ENCODE measurements at regions not wholly inside any gene's neighbourhood (a gene's known extent, or its start where the extent isn't known, plus 50 kb on each side); places are given as distances from the start of the nearest gene placed in this dataset.

GRCh38 chr6:95511404-95511803 is 65.9 kb upstream of the MANEA start:
- Histone ChIP-seq H2AFZ (ENCODE audit: low read length) (no peak overlapping the region), H3K9me2 (ENCODE audit: low read depth, low read length) (no peaks in the 10 kb centered on the region), H3K4me3 (ENCODE audit: low read depth, low read length, poor library complexity, severe bottlenecking) (no peak overlapping the region), H3K4me2 (ENCODE audit: low read length) (no peak overlapping the region), H3K27me3 (ENCODE audit: insufficient read depth, low read length) (no peaks in the 10 kb centered on the region), H4K20me1 (ENCODE audit: insufficient read depth, low read length) (no peaks in the 10 kb centered on the region), H3K27ac (ENCODE audit: low read depth, low read length, poor library complexity, severe bottlenecking) (no peak overlapping the region), H3K4me1 (ENCODE audit: insufficient read depth, low read length, severe bottlenecking) (no peaks in the 10 kb centered on the region), H3K36me3 (ENCODE audit: insufficient read depth, low read length) (no peaks in the 10 kb centered on the region), H3K9me3 (ENCODE audit: low read length) (no peaks in the 10 kb centered on the region), H3F3A (ENCODE audit: insufficient read depth, low read length) (no peaks in the 10 kb centered on the region), H3K9ac (ENCODE audit: low read length) (no peak overlapping the region), H3K79me2 (ENCODE audit: insufficient read depth, low read length) (no peaks in the 10 kb centered on the region)
- no peak for TF ChIP-seq EZH2 (IDR thresholded peaks at IDR 0.05; ENCODE audit: borderline replicate concordance, low read length)
- TF ChIP-seq, protein P1, sequence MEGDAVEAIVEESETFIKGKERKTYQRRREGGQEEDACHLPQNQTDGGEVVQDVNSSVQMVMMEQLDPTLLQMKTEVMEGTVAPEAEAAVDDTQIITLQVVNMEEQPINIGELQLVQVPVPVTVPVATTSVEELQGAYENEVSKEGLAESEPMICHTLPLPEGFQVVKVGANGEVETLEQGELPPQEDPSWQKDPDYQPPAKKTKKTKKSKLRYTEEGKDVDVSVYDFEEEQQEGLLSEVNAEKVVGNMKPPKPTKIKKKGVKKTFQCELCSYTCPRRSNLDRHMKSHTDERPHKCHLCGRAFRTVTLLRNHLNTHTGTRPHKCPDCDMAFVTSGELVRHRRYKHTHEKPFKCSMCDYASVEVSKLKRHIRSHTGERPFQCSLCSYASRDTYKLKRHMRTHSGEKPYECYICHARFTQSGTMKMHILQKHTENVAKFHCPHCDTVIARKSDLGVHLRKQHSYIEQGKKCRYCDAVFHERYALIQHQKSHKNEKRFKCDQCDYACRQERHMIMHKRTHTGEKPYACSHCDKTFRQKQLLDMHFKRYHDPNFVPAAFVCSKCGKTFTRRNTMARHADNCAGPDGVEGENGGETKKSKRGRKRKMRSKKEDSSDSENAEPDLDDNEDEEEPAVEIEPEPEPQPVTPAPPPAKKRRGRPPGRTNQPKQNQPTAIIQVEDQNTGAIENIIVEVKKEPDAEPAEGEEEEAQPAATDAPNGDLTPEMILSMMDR (IDR thresholded peaks at IDR 0.05; ENCODE audit: low read length): no peak

DNA sequence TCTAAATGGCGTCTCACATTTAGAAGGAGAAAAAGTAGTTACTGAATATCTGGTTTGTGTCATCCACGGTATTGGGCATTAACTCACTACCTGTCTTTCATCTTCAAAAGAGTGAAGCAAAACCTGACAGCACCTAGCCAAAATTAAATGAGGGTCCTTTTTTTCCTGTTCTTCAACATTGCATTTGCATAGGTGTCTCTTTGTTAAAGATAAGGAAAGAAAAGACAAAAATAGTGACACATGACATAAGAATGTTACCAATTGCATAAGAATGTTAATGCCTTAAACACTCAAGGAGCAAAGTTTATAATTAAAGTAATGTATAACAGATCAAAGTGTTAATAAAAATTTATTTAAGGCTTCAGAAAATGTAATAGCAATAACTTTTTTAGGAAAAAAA is 61.4 kb upstream of the MANEA start:
- no peaks in the 10 kb centered on the region for H3K9me3 ChIP-seq (ENCODE audit: low read length)
- no peaks in the 10 kb centered on the region for H3K4me1 ChIP-seq (ENCODE audit: insufficient read depth, low read length, severe bottlenecking)
- no peaks in the 10 kb centered on the region for H3K27me3 ChIP-seq (ENCODE audit: insufficient read depth, low read length)
- no peaks in the 10 kb centered on the region for H3K9me2 ChIP-seq (ENCODE audit: low read depth, low read length)
- no peak for TF ChIP-seq EZH2 (IDR thresholded peaks at IDR 0.05; ENCODE audit: borderline replicate concordance, low read length)
- TF ChIP-seq, protein P1 (IDR thresholded peaks at IDR 0.05; ENCODE audit: low read length): no peak
- no peaks in the 10 kb centered on the region for H4K20me1 ChIP-seq (ENCODE audit: insufficient read depth, low read length)
- no peak overlapping the region for H2AFZ ChIP-seq (ENCODE audit: low read length)
- H3K9ac ChIP-seq (ENCODE audit: low read length): no peak overlapping the region
- H3K36me3 ChIP-seq (ENCODE audit: insufficient read depth, low read length): no peaks in the 10 kb centered on the region
- no peak overlapping the region for H3K27ac ChIP-seq (ENCODE audit: low read depth, low read length, poor library complexity, severe bottlenecking)
- H3F3A ChIP-seq (ENCODE audit: insufficient read depth, low read length): no peaks in the 10 kb centered on the region
- no peak overlapping the region for H3K4me3 ChIP-seq (ENCODE audit: low read depth, low read length, poor library complexity, severe bottlenecking)
- H3K4me2 ChIP-seq (ENCODE audit: low read length): no peak overlapping the region
- no peaks in the 10 kb centered on the region for H3K79me2 ChIP-seq (ENCODE audit: insufficient read depth, low read length)

- H3K79me2 ChIP-seq (ENCODE audit: insufficient read depth, low read length): no peaks in the 10 kb centered on the region
- H4K20me1 ChIP-seq (ENCODE audit: insufficient read depth, low read length): no peaks in the 10 kb centered on the region
- no peaks in the 10 kb centered on the region for H3K36me3 ChIP-seq (ENCODE audit: insufficient read depth, low read length)
- H3K27ac ChIP-seq (ENCODE audit: low read depth, low read length, poor library complexity, severe bottlenecking): no peak overlapping the region
- no peaks in the 10 kb centered on the region for H3K9me2 ChIP-seq (ENCODE audit: low read depth, low read length)
- H3K4me2 ChIP-seq (ENCODE audit: low read length): no peak overlapping the region
- no peaks in the 10 kb centered on the region for H3K27me3 ChIP-seq (ENCODE audit: insufficient read depth, low read length)
- no peak overlapping the region for H3K9ac ChIP-seq (ENCODE audit: low read length)
- H3F3A ChIP-seq (ENCODE audit: insufficient read depth, low read length): no peaks in the 10 kb centered on the region
- H3K4me1 ChIP-seq (ENCODE audit: insufficient read depth, low read length, severe bottlenecking): no peaks in the 10 kb centered on the region
- no peaks in the 10 kb centered on the region for H3K9me3 ChIP-seq (ENCODE audit: low read length)
- no peak overlapping the region for H2AFZ ChIP-seq (ENCODE audit: low read length)
- no peak overlapping the region for H3K4me3 ChIP-seq (ENCODE audit: low read depth, low read length, poor library complexity, severe bottlenecking)
- no peak for TF ChIP-seq EZH2 (IDR thresholded peaks at IDR 0.05; ENCODE audit: borderline replicate concordance, low read length)
- TF ChIP-seq, protein P1 (IDR thresholded peaks at IDR 0.05; ENCODE audit: low read length): no peak
Observed at GRCh38 chr6:95517004-95517403, 60.3 kb upstream of the MANEA start.
